Osteoblast (primary cell): ENCODE measurements at regions not wholly inside any gene's neighbourhood (a gene's known extent, or its start where the extent isn't known, plus 50 kb on each side); places are given as distances from the start of the nearest gene placed in this dataset.

Experiments used
- DNase-seq: peaks from one replicate; pipeline ENCODE4 v3.0.0; 2011; ENCODE audit warnings: low spot score, mixed read lengths; ENCODE audit not compliant: insufficient read length; ENCODE audit errors: missing footprints
- H2AFZ ChIP-seq: 2 replicates; pipeline ENCODE4 v1.6.0; 2011; ENCODE audit warnings: mild to moderate bottlenecking, low read length
- H3K27ac ChIP-seq: 2 replicates; pipeline ENCODE4 v1.5.1; 2011; ENCODE audit warnings: mild to moderate bottlenecking, low read depth, low read length, moderate library complexity
- H3K27me3 ChIP-seq: 2 replicates; pipeline ENCODE4 v1.6.0; 2012; ENCODE audit warnings: mild to moderate bottlenecking, control low read depth, inconsistent platforms, low read length, moderate library complexity; ENCODE audit not compliant: insufficient read depth
- H3K36me3 ChIP-seq: 2 replicates; pipeline ENCODE4 v1.5.1; 2011; ENCODE audit warnings: mild to moderate bottlenecking, low read length, control low read depth, moderate library complexity; ENCODE audit not compliant: insufficient read depth
- H3K4me1 ChIP-seq: 2 replicates; pipeline ENCODE4 v1.5.1; 2011; ENCODE audit warnings: mild to moderate bottlenecking, low read length, control low read depth, moderate library complexity; ENCODE audit not compliant: insufficient read depth
- H3K4me2 ChIP-seq: 2 replicates; pipeline ENCODE4 v1.6.0; 2011; ENCODE audit warnings: mild to moderate bottlenecking, low read length; ENCODE audit not compliant: insufficient read depth
- H3K4me3 ChIP-seq: fragments of 200-600 bp; sonication (generic); 3 replicates; pipeline ENCODE4 v1.5.1; 2012; ENCODE audit warnings: mild to moderate bottlenecking, low read length, inconsistent platforms; ENCODE audit not compliant: insufficient read depth
- H3K79me2 ChIP-seq: 2 replicates; pipeline ENCODE4 v1.6.0; 2012; ENCODE audit warnings: mild to moderate bottlenecking, low read length, control low read depth, inconsistent platforms; ENCODE audit not compliant: insufficient read depth
- H3K9me3 ChIP-seq: 2 replicates; pipeline ENCODE4 v1.5.1; 2011; ENCODE audit warnings: low read depth, low read length, control low read depth
- H4K20me1 ChIP-seq: 2 replicates; pipeline ENCODE4 v1.6.0; 2012; ENCODE audit warnings: mild to moderate bottlenecking, low read length, control low read depth; ENCODE audit not compliant: insufficient read depth
- CTCF ChIP-seq: IDR thresholded peaks from 2 replicates; pipeline ENCODE4 v1.5.1; 2011; ENCODE audit warnings: mild to moderate bottlenecking, low read depth, low read length, moderate library complexity; ENCODE audit errors: extremely low read depth

DNA sequence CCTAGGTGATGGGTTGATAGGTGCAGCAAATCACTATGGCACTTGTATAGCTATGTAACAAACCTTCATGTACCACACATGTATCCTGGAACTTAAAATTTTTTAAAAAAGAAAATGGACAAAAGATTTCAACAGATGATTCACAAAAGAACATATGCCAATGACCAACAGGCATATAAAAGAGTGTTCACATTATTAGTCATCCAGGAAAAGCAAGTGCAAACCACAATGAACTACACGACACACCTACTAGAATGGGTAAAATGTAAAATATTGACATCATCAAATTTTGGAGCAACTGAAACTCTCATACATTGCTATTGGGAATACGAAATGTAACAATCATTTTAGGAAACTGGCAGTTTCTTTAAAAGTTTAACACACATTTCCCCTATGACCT is 109.9 kb downstream of the YIPF5 start:
- DNase-seq: no peak
- no peaks in the 10 kb centered on the region for H3K27me3 ChIP-seq
- H3K4me1 ChIP-seq: no peaks in the 10 kb centered on the region
- H2AFZ ChIP-seq: no peak overlapping the region
- no peaks in the 10 kb centered on the region for H4K20me1 ChIP-seq
- H3K4me2 ChIP-seq: no peak overlapping the region
- TF ChIP-seq CTCF: no peak
- H3K27ac ChIP-seq: no peak overlapping the region
- no peaks in the 10 kb centered on the region for H3K36me3 ChIP-seq
- no peak overlapping the region for H3K4me3 ChIP-seq
- no peaks in the 10 kb centered on the region for H3K79me2 ChIP-seq
- no peaks in the 10 kb centered on the region for H3K9me3 ChIP-seq

GRCh38 chr5:144065786-144066185 is 104.7 kb downstream of the YIPF5 start:
- Histone ChIP-seq H3K27me3 (no peaks in the 10 kb centered on the region), H3K27ac (no peak overlapping the region), H3K36me3 (no peaks in the 10 kb centered on the region), H3K9me3 (no peaks in the 10 kb centered on the region), H2AFZ (no peak overlapping the region), H3K4me2 (no peak overlapping the region), H3K4me3 (no peak overlapping the region), H3K4me1 (peaks cover 11% of the 10 kb centered on the region), H4K20me1 (no peaks in the 10 kb centered on the region), H3K79me2 (no peaks in the 10 kb centered on the region)
- DNase-seq: no peak
- no peak for TF ChIP-seq CTCF

GRCh38 chr5:144072518-144072927 is 97.9 kb downstream of the YIPF5 start:
- H3K36me3 ChIP-seq: no peaks in the 10 kb centered on the region
- no peak overlapping the region for H2AFZ ChIP-seq
- H4K20me1 ChIP-seq: no peaks in the 10 kb centered on the region
- H3K79me2 ChIP-seq: no peaks in the 10 kb centered on the region
- TF ChIP-seq CTCF: no peak
- H3K4me2 ChIP-seq: peak overlapping the region; percentile 25
- no peak overlapping the region for H3K4me3 ChIP-seq
- H3K27me3 ChIP-seq: no peaks in the 10 kb centered on the region
- H3K4me1 ChIP-seq: peaks cover 30% of the 10 kb centered on the region
- peak overlapping the region; percentile 55 for H3K27ac ChIP-seq
- peak; percentile 47 for DNase-seq
- no peaks in the 10 kb centered on the region for H3K9me3 ChIP-seq

- Histone ChIP-seq H3K4me1 (peaks cover 16% of the 10 kb centered on the region), H3K27me3 (no peaks in the 10 kb centered on the region)
Observed at GRCh38 chr5:144076521-144077083, 93.9 kb downstream of the YIPF5 start.

More at GRCh38 chr5:144076521-144077083, 93.9 kb downstream of the YIPF5 start:
- Histone ChIP-seq H3K4me2 (no peak overlapping the region), H3K36me3 (no peaks in the 10 kb centered on the region), H3K4me3 (no peak overlapping the region), H3K27ac (no peak overlapping the region), H4K20me1 (no peaks in the 10 kb centered on the region), H2AFZ (no peak overlapping the region), H3K79me2 (no peaks in the 10 kb centered on the region), H3K9me3 (no peaks in the 10 kb centered on the region)
- no peak for DNase-seq
- TF ChIP-seq CTCF: no peak
